HL-60 (cell line): ENCODE measurements at regions not wholly inside any gene's neighbourhood (a gene's known extent, or its start where the extent isn't known, plus 50 kb on each side); places are given as distances from the start of the nearest gene placed in this dataset.

ENCODE experiments used
- GABPA ChIP-seq: IDR thresholded peaks from 2 replicates; pipeline ENCODE4 v1.6.1; 2012; ENCODE audit warnings: low read depth
- POLR2AphosphoS5 ChIP-seq: IDR thresholded peaks from 2 replicates; pipeline ENCODE4 v1.6.1; 2012; ENCODE audit warnings: low read depth
- TF ChIP-seq, protein P1 (sequence below): IDR thresholded peaks from one replicate; pipeline ENCODE4 v1.5.1; 2011; ENCODE audit warnings: low read length, control low read depth, inconsistent platforms; ENCODE audit not compliant: insufficient read depth
- TF ChIP-seq, protein P2 (sequence below): IDR thresholded peaks from 2 replicates; pipeline ENCODE4 v1.6.1; 2012; ENCODE audit warnings: low read depth; ENCODE audit not compliant: insufficient replicate concordance

- TF ChIP-seq, protein P1, sequence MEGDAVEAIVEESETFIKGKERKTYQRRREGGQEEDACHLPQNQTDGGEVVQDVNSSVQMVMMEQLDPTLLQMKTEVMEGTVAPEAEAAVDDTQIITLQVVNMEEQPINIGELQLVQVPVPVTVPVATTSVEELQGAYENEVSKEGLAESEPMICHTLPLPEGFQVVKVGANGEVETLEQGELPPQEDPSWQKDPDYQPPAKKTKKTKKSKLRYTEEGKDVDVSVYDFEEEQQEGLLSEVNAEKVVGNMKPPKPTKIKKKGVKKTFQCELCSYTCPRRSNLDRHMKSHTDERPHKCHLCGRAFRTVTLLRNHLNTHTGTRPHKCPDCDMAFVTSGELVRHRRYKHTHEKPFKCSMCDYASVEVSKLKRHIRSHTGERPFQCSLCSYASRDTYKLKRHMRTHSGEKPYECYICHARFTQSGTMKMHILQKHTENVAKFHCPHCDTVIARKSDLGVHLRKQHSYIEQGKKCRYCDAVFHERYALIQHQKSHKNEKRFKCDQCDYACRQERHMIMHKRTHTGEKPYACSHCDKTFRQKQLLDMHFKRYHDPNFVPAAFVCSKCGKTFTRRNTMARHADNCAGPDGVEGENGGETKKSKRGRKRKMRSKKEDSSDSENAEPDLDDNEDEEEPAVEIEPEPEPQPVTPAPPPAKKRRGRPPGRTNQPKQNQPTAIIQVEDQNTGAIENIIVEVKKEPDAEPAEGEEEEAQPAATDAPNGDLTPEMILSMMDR: no peak
- no peak for TF ChIP-seq POLR2AphosphoS5
- TF ChIP-seq, protein P2, sequence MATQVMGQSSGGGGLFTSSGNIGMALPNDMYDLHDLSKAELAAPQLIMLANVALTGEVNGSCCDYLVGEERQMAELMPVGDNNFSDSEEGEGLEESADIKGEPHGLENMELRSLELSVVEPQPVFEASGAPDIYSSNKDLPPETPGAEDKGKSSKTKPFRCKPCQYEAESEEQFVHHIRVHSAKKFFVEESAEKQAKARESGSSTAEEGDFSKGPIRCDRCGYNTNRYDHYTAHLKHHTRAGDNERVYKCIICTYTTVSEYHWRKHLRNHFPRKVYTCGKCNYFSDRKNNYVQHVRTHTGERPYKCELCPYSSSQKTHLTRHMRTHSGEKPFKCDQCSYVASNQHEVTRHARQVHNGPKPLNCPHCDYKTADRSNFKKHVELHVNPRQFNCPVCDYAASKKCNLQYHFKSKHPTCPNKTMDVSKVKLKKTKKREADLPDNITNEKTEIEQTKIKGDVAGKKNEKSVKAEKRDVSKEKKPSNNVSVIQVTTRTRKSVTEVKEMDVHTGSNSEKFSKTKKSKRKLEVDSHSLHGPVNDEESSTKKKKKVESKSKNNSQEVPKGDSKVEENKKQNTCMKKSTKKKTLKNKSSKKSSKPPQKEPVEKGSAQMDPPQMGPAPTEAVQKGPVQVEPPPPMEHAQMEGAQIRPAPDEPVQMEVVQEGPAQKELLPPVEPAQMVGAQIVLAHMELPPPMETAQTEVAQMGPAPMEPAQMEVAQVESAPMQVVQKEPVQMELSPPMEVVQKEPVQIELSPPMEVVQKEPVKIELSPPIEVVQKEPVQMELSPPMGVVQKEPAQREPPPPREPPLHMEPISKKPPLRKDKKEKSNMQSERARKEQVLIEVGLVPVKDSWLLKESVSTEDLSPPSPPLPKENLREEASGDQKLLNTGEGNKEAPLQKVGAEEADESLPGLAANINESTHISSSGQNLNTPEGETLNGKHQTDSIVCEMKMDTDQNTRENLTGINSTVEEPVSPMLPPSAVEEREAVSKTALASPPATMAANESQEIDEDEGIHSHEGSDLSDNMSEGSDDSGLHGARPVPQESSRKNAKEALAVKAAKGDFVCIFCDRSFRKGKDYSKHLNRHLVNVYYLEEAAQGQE: no peak
- TF ChIP-seq GABPA: no peak
Observed at GRCh38 chr13:50576156-50576555, 267.3 kb downstream of the DLEU7 start.
